ENCODE measurements at regions not wholly inside any gene's neighbourhood (a gene's known extent, or its start where the extent isn't known, plus 50 kb on each side); places are given as distances from the start of the nearest gene placed in this dataset.

GRCh38 chr4:129668092-129668491 lies 572.1 kb downstream of the C4orf33 start:
- TF ChIP-seq, protein P1, sequence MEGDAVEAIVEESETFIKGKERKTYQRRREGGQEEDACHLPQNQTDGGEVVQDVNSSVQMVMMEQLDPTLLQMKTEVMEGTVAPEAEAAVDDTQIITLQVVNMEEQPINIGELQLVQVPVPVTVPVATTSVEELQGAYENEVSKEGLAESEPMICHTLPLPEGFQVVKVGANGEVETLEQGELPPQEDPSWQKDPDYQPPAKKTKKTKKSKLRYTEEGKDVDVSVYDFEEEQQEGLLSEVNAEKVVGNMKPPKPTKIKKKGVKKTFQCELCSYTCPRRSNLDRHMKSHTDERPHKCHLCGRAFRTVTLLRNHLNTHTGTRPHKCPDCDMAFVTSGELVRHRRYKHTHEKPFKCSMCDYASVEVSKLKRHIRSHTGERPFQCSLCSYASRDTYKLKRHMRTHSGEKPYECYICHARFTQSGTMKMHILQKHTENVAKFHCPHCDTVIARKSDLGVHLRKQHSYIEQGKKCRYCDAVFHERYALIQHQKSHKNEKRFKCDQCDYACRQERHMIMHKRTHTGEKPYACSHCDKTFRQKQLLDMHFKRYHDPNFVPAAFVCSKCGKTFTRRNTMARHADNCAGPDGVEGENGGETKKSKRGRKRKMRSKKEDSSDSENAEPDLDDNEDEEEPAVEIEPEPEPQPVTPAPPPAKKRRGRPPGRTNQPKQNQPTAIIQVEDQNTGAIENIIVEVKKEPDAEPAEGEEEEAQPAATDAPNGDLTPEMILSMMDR (IDR thresholded peaks at IDR 0.05) = no peak
- TF ChIP-seq POLR2A (IDR thresholded peaks at IDR 0.05) = no peak

Measured in testis (tissue), 2 donors.